Brain microvascular endothelial cell (primary cell): ENCODE measurements at regions not wholly inside any gene's neighbourhood (a gene's known extent, or its start where the extent isn't known, plus 50 kb on each side); places are given as distances from the start of the nearest gene placed in this dataset.
A peak's percentile ranks its signal among the peaks of the same experiment; 100 is the strongest.

Experiments used
- DNase-seq: peaks from one replicate; pipeline ENCODE4 v3.0.0-alpha.2; 2020
- H3K27ac ChIP-seq: fragments of 250-450 bp; sonication (Bioruptor Pico); 2 replicates; pipeline ENCODE4 v1.5.1; 2020; ENCODE audit warnings: mild to moderate bottlenecking, moderate library complexity
- H3K27me3 ChIP-seq: fragments of 250-450 bp; sonication (Bioruptor Pico); replicated peaks from 2 replicates; pipeline ENCODE4 v1.5.1; 2020; ENCODE audit warnings: mild to moderate bottlenecking
- H3K36me3 ChIP-seq: fragments of 250-450 bp; sonication (Bioruptor Pico); replicated peaks from 2 replicates; pipeline ENCODE4 v1.5.1; 2020; ENCODE audit warnings: mild to moderate bottlenecking
- H3K4me3 ChIP-seq: 2 replicates; pipeline ENCODE4 v1.5.1; 2011; ENCODE audit warnings: low read depth, mild to moderate bottlenecking, control low read depth, low read length, moderate library complexity
- CTCF ChIP-seq: IDR thresholded peaks from 2 replicates; pipeline ENCODE4 v1.5.1; 2011; ENCODE audit warnings: low read depth, mild to moderate bottlenecking, moderate library complexity, low read length, control low read depth, inconsistent platforms; ENCODE audit errors: missing control alignments
- in situ Hi-C: cut with HindIII; loops from 2 replicates; pipeline ENCODE4 v1.10.0; 2017; ENCODE audit warnings: low sequenced_read_pairs, low pct_ligation_motif_present

- no peak overlapping the region for H3K4me3 ChIP-seq
- no peaks in the 10 kb centered on the region for H3K36me3 ChIP-seq
- no peaks in the 10 kb centered on the region for H3K27me3 ChIP-seq
- no peak overlapping the region for H3K27ac ChIP-seq
- peak; percentile 35 for DNase-seq
- in situ Hi-C loops = no loop called here
- no peak for TF ChIP-seq CTCF
These were observed 1163.9 kb downstream of the DIAPH3 start for GRCh38 chr13:58999851-59000250.

- no peak overlapping the region for H3K4me3 ChIP-seq
- H3K27me3 ChIP-seq = no peaks in the 10 kb centered on the region
- in situ Hi-C loops = no loop called here
- TF ChIP-seq CTCF = no peak
- no peak overlapping the region for H3K27ac ChIP-seq
- no peaks in the 10 kb centered on the region for H3K36me3 ChIP-seq
- peak; percentile 11 for DNase-seq
These were observed 1163.0 kb downstream of the DIAPH3 start for GRCh38 chr13:59000770-59001169.

GRCh38 chr13:59012731-59013130 lies 1151.0 kb downstream of the DIAPH3 start:
- H3K4me3 ChIP-seq = no peak overlapping the region
- H3K27ac ChIP-seq = no peak overlapping the region
- no peaks in the 10 kb centered on the region for H3K27me3 ChIP-seq
- H3K36me3 ChIP-seq = no peaks in the 10 kb centered on the region
- DNase-seq = no peak
- no peak for TF ChIP-seq CTCF
- in situ Hi-C loops = no loop called here

GRCh38 chr13:59016250-59016649 lies 1147.5 kb downstream of the DIAPH3 start:
- peak; percentile 20 for DNase-seq
- in situ Hi-C loops = no loop called here
- Histone ChIP-seq H3K4me3 (no peak overlapping the region), H3K36me3 (no peaks in the 10 kb centered on the region), H3K27ac (no peak overlapping the region), H3K27me3 (no peaks in the 10 kb centered on the region)
- TF ChIP-seq CTCF = no peak

- H3K4me3 ChIP-seq = no peak overlapping the region
- H3K27me3 ChIP-seq = no peaks in the 10 kb centered on the region
- TF ChIP-seq CTCF = no peak
- H3K27ac ChIP-seq = no peak overlapping the region
- in situ Hi-C loops = no loop called here
- H3K36me3 ChIP-seq = no peaks in the 10 kb centered on the region
- DNase-seq = peak; percentile 9
These were observed 1139.3 kb downstream of the DIAPH3 start for GRCh38 chr13:59024434-59024833.

GRCh38 chr13:59034198-59034597 lies 1129.5 kb downstream of the DIAPH3 start:
- DNase-seq = no peak
- Histone ChIP-seq H3K27me3 (no peaks in the 10 kb centered on the region), H3K4me3 (no peak overlapping the region), H3K36me3 (no peaks in the 10 kb centered on the region), H3K27ac (no peak overlapping the region)
- TF ChIP-seq CTCF = no peak
- in situ Hi-C loops = no loop called here
